COLO829 (cell line): ENCODE measurements at regions not wholly inside any gene's neighbourhood (a gene's known extent, or its start where the extent isn't known, plus 50 kb on each side); places are given as distances from the start of the nearest gene placed in this dataset.
"Not testable (repeated sequence)": the region's sequence is repeated elsewhere in the genome, so short reads cannot be mapped to it uniquely, and the experiment has no call there.

Experiments used
- DNase-seq: peaks from one replicate; pipeline ENCODE4 v3.0.0; 2012; ENCODE audit warnings: low spot score

DNA sequence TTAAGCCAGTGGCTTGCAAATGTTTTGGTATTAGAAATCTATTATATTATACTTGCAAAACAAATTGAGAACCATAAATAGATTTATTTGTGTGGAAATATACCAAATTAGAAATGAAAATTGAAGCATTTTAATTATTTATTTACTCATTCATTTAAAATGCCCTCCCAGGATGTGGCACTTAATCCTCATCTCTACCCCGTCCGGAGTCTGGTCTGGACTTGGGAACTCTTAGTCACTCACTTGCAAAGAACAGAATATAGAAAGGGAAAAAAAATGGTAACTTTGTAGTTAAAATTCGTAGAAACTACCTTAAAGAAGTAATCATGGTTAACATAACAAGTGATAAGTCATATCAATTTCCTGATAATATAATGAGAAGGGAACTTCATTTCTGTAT, 775.9 kb upstream of the INTU start:
- DNase-seq, result no peak

DNA sequence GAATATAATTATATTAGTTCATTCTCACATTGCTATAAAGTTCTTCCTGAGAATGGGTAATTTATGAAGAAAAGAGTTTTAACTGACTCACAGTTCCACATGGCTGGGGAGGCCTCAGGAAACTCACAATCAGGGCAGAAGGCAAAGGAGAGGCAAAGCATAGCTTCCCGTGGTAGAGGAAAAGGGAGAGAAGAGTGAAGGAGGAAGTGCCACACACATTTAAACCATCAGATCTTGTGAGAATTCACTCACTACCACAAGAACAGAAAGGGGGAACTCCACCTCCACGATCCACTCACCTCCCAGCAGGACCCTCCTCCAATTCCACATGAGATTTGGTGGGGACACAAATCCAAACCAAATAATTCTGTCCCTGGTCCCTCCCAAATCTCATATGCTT, 773.4 kb upstream of the INTU start:
- DNase-seq, result no peak

DNA sequence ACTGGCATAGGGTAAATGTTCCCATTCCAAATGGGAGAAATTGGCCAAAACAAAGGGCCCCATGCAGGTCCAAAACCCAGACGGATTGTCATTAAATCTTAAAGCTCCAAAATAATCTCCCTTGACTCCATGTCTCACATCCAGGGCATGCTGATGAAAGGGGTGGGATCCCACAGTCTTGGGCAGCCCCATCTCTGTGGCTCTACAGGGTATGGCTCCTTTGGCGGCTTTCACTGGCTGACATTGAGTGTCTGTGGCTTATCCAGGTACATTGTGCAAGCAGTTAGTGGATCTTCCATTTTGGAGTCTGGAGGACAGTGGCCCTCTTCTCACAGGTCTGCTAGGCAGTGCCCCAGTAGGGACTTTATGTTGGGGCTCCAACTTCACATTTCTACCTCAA, 772.9 kb upstream of the INTU start:
- no peak for DNase-seq

GRCh38 chr4:126860308-126860707, 772.4 kb upstream of the INTU start:
- DNase-seq, result no peak

DNA sequence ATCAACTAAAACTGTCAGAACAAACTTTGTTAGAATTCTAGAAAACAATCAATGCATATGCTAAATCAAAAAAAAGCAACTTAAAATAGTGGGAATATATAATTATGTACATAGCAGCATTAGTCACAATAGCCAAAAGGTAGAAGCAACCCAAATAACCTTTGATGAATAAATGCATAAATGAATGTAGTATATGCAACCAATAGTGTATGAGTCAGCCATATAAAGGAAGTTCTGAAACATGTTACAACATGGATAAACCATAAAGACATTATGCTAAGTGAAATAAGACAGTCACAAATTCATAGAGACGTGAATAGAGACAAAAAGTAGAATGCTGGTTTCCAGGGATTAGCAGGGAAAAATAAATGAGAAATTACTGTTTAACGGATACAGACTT, 762.8 kb upstream of the INTU start:
- DNase-seq, result no peak

GRCh38 chr4:126871810-126872209, 760.9 kb upstream of the INTU start:
- DNase-seq, result no peak

DNA sequence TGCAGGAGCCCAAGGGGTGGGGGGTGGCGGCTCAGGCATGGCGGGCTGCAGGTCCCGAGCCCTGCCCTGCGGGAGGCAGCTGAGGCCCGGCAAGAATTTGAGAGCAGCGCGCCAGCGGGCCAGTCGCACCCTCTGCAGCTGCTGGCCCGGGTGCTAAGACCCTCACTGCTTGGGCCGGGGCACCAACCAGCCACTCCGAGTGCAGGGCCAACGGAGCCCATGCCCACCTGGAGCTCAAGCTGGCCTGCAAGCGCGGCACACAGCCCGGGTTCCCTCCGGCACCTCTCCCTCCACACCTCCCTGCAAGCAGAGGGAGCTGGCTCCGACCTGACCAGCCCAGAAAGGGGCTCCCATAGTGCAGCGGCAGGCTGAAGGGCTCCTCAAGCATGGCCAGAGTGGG, 758.2 kb upstream of the INTU start:
- DNase-seq, result no peak

DNA sequence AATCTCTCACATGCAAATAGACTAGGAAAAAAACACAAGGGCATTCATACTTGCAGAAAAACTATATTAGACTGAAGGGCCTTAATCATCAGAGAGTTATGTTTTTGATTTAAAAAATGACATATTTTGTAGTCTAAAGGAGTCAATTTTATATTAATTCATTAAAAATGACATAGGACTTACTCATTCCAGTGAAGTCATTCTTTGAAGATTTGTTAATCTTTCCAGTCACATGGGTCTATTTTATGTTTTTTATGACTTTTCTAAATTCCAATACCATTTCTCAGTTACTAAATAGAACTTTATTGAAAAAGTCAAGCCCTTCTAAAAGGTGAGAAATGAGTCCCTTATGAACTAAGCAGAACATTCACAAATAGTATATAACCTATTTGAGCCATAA, 743.8 kb upstream of the INTU start:
- peak; percentile 6 for DNase-seq

GRCh38 chr4:126890383-126890782, 742.4 kb upstream of the INTU start:
- DNase-seq, result no peak

DNA sequence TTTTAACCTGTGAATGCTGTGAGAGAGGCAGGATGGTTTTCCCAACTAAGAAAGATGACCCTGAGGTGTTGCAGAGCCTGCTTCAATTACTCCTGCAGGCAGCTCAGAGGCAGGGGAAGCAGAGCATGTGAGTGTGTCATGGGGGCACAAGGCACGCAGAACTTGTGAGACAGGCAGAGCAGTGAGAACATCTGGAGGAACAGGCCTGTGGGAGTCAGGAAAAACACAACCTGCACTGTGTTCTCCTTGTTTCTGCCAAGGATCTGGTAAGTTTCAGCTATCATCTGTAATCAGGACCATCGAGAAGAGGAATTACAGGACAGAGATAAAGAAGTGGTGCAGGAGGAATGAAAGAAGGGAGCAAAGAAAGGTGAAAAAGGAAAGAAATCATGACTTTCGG, 741.8 kb upstream of the INTU start:
- DNase-seq, result no peak

DNA sequence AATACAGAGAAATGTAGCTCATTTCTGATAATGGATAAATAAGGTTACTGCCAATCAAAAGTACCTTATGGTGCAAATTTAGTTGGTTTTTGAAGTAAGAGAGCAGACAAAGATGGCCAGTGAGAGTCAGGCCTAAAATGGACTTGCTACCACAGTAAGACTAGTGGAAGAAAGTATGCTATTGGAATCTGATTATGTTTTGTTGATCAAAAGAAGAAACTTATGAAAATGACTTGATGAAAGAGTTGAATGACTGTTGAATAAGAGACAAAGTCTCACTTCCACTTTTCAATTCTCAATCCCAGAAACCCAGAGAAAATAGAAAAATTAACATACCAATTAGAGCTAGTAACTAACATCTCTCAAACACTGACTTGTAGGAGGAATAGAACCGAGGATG, 737.8 kb upstream of the INTU start:
- no peak for DNase-seq

DNA sequence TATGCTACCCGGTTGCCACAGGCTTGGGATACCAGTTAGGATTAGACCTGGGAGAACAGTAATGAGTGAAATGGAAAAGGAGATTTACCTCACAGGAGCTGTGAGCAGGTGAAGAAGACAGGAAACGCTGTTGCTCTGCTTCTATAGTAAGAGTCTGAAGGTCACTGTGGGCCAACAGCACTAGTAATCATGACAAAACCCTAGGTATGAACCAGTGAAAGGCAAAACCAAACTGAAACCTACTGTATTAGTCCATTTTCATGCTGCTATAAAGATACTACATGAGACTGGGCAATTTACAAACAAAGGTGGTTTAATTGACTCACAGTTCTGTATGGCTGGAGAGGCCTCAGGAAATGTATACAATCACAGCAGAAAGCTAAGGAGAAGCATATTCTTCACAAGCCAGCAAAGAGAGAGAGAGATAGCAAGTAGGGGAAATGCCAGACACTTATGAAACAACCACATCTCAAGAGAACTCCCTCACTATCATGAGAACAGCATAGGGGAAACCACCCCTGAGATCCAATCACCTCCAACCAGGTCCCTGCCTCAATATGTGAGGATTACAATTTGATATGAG, 736.7 kb upstream of the INTU start:
- DNase-seq, result no peak

GRCh38 chr4:126897038-126897437, 735.7 kb upstream of the INTU start:
- no peak for DNase-seq

- no peak for DNase-seq
Measured at GRCh38 chr4:126898815-126899214, 733.9 kb upstream of the INTU start.

- DNase-seq, result peak; percentile 76
Measured at GRCh38 chr4:126899331-126899801, 733.4 kb upstream of the INTU start.

DNA sequence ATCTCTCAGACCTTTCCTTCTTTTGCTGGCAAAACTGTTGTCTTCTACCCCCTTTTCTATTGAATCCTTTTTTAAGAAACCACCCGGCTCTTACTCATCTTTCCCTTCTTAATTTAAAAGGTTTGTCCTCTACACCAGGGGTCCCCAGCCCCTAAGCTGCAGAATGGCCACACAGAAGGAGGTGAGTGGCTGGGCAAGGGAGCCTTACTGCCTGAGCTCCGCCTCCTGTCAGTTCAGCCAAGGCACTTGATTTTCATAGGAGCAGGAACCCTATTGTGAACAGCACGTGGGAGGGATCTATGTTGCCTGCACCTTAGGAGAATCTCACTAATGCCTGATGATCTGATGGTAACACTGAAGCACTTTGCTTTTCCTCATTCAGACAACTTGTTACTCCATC, 726.3 kb upstream of the INTU start:
- DNase-seq, result no peak

DNA sequence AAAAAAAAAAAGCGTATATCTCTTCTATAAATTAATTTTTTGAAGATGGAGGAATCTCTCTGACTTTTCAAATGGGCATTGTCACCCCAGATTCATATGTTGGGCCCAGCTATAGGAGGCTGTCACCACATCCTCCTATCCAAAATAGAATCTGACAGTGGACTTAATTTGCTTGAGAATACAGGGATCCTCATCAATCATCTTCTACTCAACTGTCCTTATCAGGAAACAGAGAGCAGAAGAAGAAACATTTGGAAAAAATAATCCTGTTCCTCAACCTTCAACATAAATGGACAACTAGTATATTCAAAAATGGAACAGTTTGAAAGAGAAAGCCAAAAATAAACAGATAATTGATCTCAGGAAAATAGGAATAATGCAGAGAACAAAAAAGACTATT, 725.4 kb upstream of the INTU start:
- no peak for DNase-seq

DNA sequence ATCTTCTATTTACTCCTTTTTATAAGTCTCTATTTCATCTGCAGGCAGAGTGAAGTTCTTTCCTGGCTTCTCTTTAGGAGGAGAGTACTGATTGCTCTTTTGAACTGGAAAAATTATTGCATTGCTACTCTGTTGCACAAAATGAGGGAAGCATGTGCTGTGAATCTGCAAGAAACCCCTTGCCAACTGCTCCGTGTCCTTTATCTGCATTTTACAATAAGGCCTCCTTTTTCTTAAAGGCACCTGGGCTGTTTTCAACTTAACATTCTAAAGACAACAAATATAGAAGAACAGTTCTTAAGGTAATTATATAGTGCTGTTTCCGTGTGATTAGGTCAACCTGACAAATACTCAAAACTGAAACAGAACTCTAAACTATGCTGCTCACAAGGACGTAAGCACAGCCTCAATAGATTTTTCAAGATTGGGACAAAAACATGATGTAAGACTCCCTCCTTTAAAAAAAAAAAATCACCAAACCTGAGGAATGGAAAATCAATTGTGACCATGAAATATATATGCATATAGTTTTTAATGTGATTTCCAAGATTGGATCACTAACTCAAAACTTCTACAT, 716.6 kb upstream of the INTU start:
- no peak for DNase-seq

DNA sequence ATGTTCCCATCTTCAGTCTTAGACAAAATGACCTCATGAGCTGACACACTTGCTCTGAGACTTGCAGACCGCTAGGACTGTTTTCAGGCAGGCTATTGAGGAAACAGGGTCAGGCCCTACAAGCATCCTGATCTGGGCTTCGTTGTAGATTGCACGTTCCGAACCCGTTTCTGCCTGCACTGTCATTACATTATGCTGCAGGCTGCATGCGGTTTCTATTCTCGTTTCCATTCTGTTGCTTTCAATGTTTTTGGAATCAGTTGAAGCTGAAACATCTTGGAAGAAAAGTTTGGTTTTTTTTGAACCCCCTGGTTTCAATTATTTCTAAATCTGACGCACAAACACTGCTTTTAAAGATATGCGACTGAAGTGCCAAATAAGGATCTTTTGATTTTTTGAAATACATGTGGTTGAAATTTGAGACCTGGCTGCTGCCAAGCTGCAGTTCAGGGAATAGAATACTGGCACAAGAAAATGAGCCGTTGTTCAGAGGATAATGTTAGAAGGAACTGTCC, 716.1 kb upstream of the INTU start:
- no peak for DNase-seq

- not testable (repeated sequence) for DNase-seq
Measured at GRCh38 chr4:126922328-126922938, 710.3 kb upstream of the INTU start.

DNA sequence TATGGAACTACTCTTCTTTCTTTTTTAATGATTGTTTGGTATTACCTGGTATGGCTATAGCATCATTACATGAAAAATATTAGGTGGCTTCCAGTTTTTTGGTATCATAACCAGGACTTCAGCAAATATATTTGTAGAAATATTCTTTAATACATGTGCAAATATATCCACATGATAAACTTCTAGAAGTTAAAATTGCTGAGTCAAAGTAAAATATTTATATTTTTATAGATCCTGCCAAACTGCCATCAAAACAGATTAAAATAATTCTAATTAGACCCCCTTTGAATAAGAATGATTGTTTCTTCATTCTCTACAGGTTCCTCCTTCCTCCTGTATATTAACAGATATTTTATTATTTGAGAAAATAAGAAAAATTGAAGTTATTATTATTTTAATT, 708.5 kb upstream of the INTU start:
- no peak for DNase-seq

- DNase-seq, result not testable (repeated sequence)
Measured at GRCh38 chr4:126930059-126930458, 702.7 kb upstream of the INTU start.

- DNase-seq, result no peak
Measured at GRCh38 chr4:126935801-126936200, 697.0 kb upstream of the INTU start.

GRCh38 chr4:126937342-126937741, 695.4 kb upstream of the INTU start:
- no peak for DNase-seq
